NCI-H146 treated with DMSO at 0.1 percent for 48 hours (cell line): ENCODE measurements at regions not wholly inside any gene's neighbourhood (a gene's known extent, or its start where the extent isn't known, plus 50 kb on each side); places are given as distances from the start of the nearest gene placed in this dataset.
"Not testable (repeated sequence)": the region's sequence is repeated elsewhere in the genome, so short reads cannot be mapped to it uniquely, and the experiment has no call there.

Source experiments
- DNase-seq: peaks from one replicate; lab custom pipeline; 2025; ENCODE audit not compliant: unreplicated experiment; lab: John Stamatoyannopoulos, UW

GRCh38 chr6:179340-179950 lies 112.8 kb upstream of the DUSP22 start:
- no peak for DNase-seq

GRCh38 chr6:180091-180694 lies 112.1 kb upstream of the DUSP22 start:
- not testable (repeated sequence) for DNase-seq

- DNase-seq, result no peak
Observed at GRCh38 chr6:181049-181654, 111.1 kb upstream of the DUSP22 start.

GRCh38 chr6:183668-184067 lies 108.6 kb upstream of the DUSP22 start:
- DNase-seq, result no peak

GRCh38 chr6:184161-184700 lies 108.1 kb upstream of the DUSP22 start:
- DNase-seq, result no peak

GRCh38 chr6:186340-186965 lies 105.8 kb upstream of the DUSP22 start:
- no peak for DNase-seq

GRCh38 chr6:187210-187861 lies 105.0 kb upstream of the DUSP22 start:
- no peak for DNase-seq

- DNase-seq, result peak; percentile 28
Observed at GRCh38 chr6:188821-189655, 103.2 kb upstream of the DUSP22 start.

- no peak for DNase-seq
Observed at GRCh38 chr6:189676-190075, 102.6 kb upstream of the DUSP22 start.

- DNase-seq, result no peak
Observed at GRCh38 chr6:190596-191395, 101.5 kb upstream of the DUSP22 start.

GRCh38 chr6:191487-192312 lies 100.6 kb upstream of the DUSP22 start:
- no peak for DNase-seq

GRCh38 chr6:192313-192664 lies 100.0 kb upstream of the DUSP22 start:
- no peak for DNase-seq

GRCh38 chr6:193180-193579 lies 99.1 kb upstream of the DUSP22 start:
- no peak for DNase-seq

GRCh38 chr6:193773-194310 lies 98.4 kb upstream of the DUSP22 start:
- no peak for DNase-seq

GRCh38 chr6:195861-196360 lies 96.4 kb upstream of the DUSP22 start:
- peak; percentile 45 for DNase-seq

- DNase-seq, result no peak
Observed at GRCh38 chr6:196543-196942, 95.7 kb upstream of the DUSP22 start.

- no peak for DNase-seq
Observed at GRCh38 chr6:203661-204060, 88.6 kb upstream of the DUSP22 start.

GRCh38 chr6:206264-206663 lies 86.0 kb upstream of the DUSP22 start:
- DNase-seq, result no peak

- no peak for DNase-seq
Observed at GRCh38 chr6:208364-208763, 83.9 kb upstream of the DUSP22 start.
